ENCODE measurements at regions not wholly inside any gene's neighbourhood (a gene's known extent, or its start where the extent isn't known, plus 50 kb on each side); places are given as distances from the start of the nearest gene placed in this dataset.

GRCh38 chr2:157176602-157177001, 80.9 kb upstream of the GALNT5 start:
- TF ChIP-seq GATA2 (IDR thresholded peaks at IDR 0.05; ENCODE audit: low read depth, low read length) (no peak), GATA3 (IDR thresholded peaks at IDR 0.05; ENCODE audit: low read depth, low read length) (no peak)

- TF ChIP-seq GATA3 (IDR thresholded peaks at IDR 0.05; ENCODE audit: low read depth, low read length), result no peak
- TF ChIP-seq GATA2 (IDR thresholded peaks at IDR 0.05; ENCODE audit: low read depth, low read length), result no peak
Measured at GRCh38 chr2:157178874-157179273, 78.6 kb upstream of the GALNT5 start.

GRCh38 chr2:157179324-157180105, 78.0 kb upstream of the GALNT5 start:
- TF ChIP-seq GATA3 (IDR thresholded peaks at IDR 0.05; ENCODE audit: low read depth, low read length) (no peak), GATA2 (IDR thresholded peaks at IDR 0.05; ENCODE audit: low read depth, low read length) (no peak)

GRCh38 chr2:157180359-157180758, 77.1 kb upstream of the GALNT5 start:
- TF ChIP-seq GATA2 (IDR thresholded peaks at IDR 0.05; ENCODE audit: low read depth, low read length) (no peak), GATA3 (IDR thresholded peaks at IDR 0.05; ENCODE audit: low read depth, low read length) (no peak)

GRCh38 chr2:157181234-157181633, 76.3 kb upstream of the GALNT5 start:
- no peak for TF ChIP-seq GATA2 (IDR thresholded peaks at IDR 0.05; ENCODE audit: low read depth, low read length)

GRCh38 chr2:157182204-157182709, 75.2 kb upstream of the GALNT5 start:
- no peak for TF ChIP-seq GATA2 (IDR thresholded peaks at IDR 0.05; ENCODE audit: low read depth, low read length)
- TF ChIP-seq GATA3 (IDR thresholded peaks at IDR 0.05; ENCODE audit: low read depth, low read length), result no peak

GRCh38 chr2:157182834-157183396, 74.6 kb upstream of the GALNT5 start:
- TF ChIP-seq GATA3 (IDR thresholded peaks at IDR 0.05; ENCODE audit: low read depth, low read length) (no peak), GATA2 (IDR thresholded peaks at IDR 0.05; ENCODE audit: low read depth, low read length) (no peak)

GRCh38 chr2:157184161-157184895, 73.2 kb upstream of the GALNT5 start:
- TF ChIP-seq GATA3 (IDR thresholded peaks at IDR 0.05; ENCODE audit: low read depth, low read length) (no peak), GATA2 (IDR thresholded peaks at IDR 0.05; ENCODE audit: low read depth, low read length) (no peak)

- TF ChIP-seq GATA2 (IDR thresholded peaks at IDR 0.05; ENCODE audit: low read depth, low read length) (no peak), GATA3 (IDR thresholded peaks at IDR 0.05; ENCODE audit: low read depth, low read length) (no peak)
Measured at GRCh38 chr2:157185476-157186227, 71.9 kb upstream of the GALNT5 start.

- TF ChIP-seq GATA2 (IDR thresholded peaks at IDR 0.05; ENCODE audit: low read depth, low read length), result no peak
- no peak for TF ChIP-seq GATA3 (IDR thresholded peaks at IDR 0.05; ENCODE audit: low read depth, low read length)
Measured at GRCh38 chr2:157190151-157190550, 67.4 kb upstream of the GALNT5 start.

- TF ChIP-seq GATA2 (IDR thresholded peaks at IDR 0.05; ENCODE audit: low read depth, low read length) (no peak), GATA3 (IDR thresholded peaks at IDR 0.05; ENCODE audit: low read depth, low read length) (no peak)
Measured at GRCh38 chr2:157191186-157191585, 66.3 kb upstream of the GALNT5 start.

- TF ChIP-seq GATA3 (IDR thresholded peaks at IDR 0.05; ENCODE audit: low read depth, low read length) (no peak), GATA2 (IDR thresholded peaks at IDR 0.05; ENCODE audit: low read depth, low read length) (no peak)
Measured at GRCh38 chr2:157192445-157193423, 64.8 kb upstream of the GALNT5 start.

GRCh38 chr2:157193461-157193860, 64.0 kb upstream of the GALNT5 start:
- TF ChIP-seq GATA3 (IDR thresholded peaks at IDR 0.05; ENCODE audit: low read depth, low read length) (no peak), GATA2 (IDR thresholded peaks at IDR 0.05; ENCODE audit: low read depth, low read length) (no peak)
